Fibroblast of mammary gland (primary cell): ENCODE measurements at regions not wholly inside any gene's neighbourhood (a gene's known extent, or its start where the extent isn't known, plus 50 kb on each side); places are given as distances from the start of the nearest gene placed in this dataset.
"Not testable (repeated sequence)": the region's sequence is repeated elsewhere in the genome, so short reads cannot be mapped to it uniquely, and the experiment has no call there.

ENCODE experiments used
- DNase-seq: peaks from one replicate; pipeline ENCODE4 v3.0.0-alpha.2; 2010; ENCODE audit warnings: low read depth
- H3K4me3 ChIP-seq: 2 replicates; pipeline ENCODE4 v1.5.1; 2011; ENCODE audit warnings: low read depth, mild to moderate bottlenecking, low read length, moderate library complexity; ENCODE audit not compliant: control insufficient read depth
- CTCF ChIP-seq: conservative IDR thresholded peaks from 2 replicates; pipeline ENCODE4 v1.5.1; 2011; ENCODE audit warnings: low read depth, low read length, inconsistent platforms; ENCODE audit not compliant: control insufficient read depth, insufficient read depth

- no peak for DNase-seq
- no peak for TF ChIP-seq CTCF
- no peak overlapping the region for H3K4me3 ChIP-seq
Observed at GRCh38 chr4:179692222-179692621, 2250.0 kb upstream of the AGA start.

GRCh38 chr4:179695175-179695574, 2252.9 kb upstream of the AGA start:
- TF ChIP-seq CTCF: no peak
- DNase-seq: peak; percentile 65
- no peak overlapping the region for H3K4me3 ChIP-seq

- DNase-seq: no peak
- H3K4me3 ChIP-seq: no peak overlapping the region
- TF ChIP-seq CTCF: no peak
Observed at GRCh38 chr4:179698321-179698720, 2256.1 kb upstream of the AGA start.

GRCh38 chr4:179709961-179710624, 2267.9 kb upstream of the AGA start:
- no peak overlapping the region for H3K4me3 ChIP-seq
- DNase-seq: no peak

GRCh38 chr4:179719766-179720450, 2277.7 kb upstream of the AGA start:
- DNase-seq: no peak
- H3K4me3 ChIP-seq: no peak overlapping the region
- TF ChIP-seq CTCF: no peak

More at GRCh38 chr4:179709961-179710624, 2267.9 kb upstream of the AGA start:
- TF ChIP-seq CTCF: no peak

- not testable (repeated sequence) for H3K4me3 ChIP-seq, DNase-seq
Observed at GRCh38 chr4:179726491-179726890, 2284.3 kb upstream of the AGA start.

- no peak for DNase-seq
- TF ChIP-seq CTCF: no peak
- no peak overlapping the region for H3K4me3 ChIP-seq
Observed at GRCh38 chr4:179728305-179728704, 2286.1 kb upstream of the AGA start.

- not testable (repeated sequence) for H3K4me3 ChIP-seq, DNase-seq
Observed at GRCh38 chr4:179736820-179737219, 2294.6 kb upstream of the AGA start.
